Right lobe of liver (tissue), 6 donors: ENCODE measurements at regions not wholly inside any gene's neighbourhood (a gene's known extent, or its start where the extent isn't known, plus 50 kb on each side); places are given as distances from the start of the nearest gene placed in this dataset.

Experiments used
- ATAC-seq, 4 donors: fragments of 200-7000 bp; cut with Tn5 transposase; one replicate each; pipeline ENCODE4 v1.9.1; 2020; ENCODE audit warnings: mild to moderate bottlenecking in 4 of 4, moderate library complexity in 4 of 4
- DNase-seq, 3 donors: peaks; one replicate each; pipeline ENCODE4 v3.0.0-alpha.2; 2020
- H3K27ac ChIP-seq, 3 donors: fragments of 200-600 bp; one replicate each; pipeline ENCODE4 v1.8.0; 2022
- H3K27me3 ChIP-seq, 2 donors: fragments of 200-600 bp; one replicate each; pipeline ENCODE4 v1.8.0; 2022
- H3K36me3 ChIP-seq, 4 donors: fragments of 200-600 bp; sonication (generic) in 1 of 4; one replicate each; pipeline versions ENCODE4 v1.5.1 to v1.8.0; 2017 to 2022; ENCODE audit warnings: control low read depth in 1 of 4
- H3K4me1 ChIP-seq, 4 donors: fragments of 200-600 bp; sonication (generic) in 1 of 4; one replicate each; pipeline versions ENCODE4 v1.5.1 to v1.8.0; 2017 to 2022; ENCODE audit warnings: control low read depth in 1 of 4
- H3K4me3 ChIP-seq, 3 donors: fragments of 200-600 bp; one replicate each; pipeline ENCODE4 v1.8.0; 2022
- H3K9me3 ChIP-seq, 4 donors: fragments of 200-600 bp; sonication (generic) in 1 of 4; one replicate each; pipeline versions ENCODE4 v1.5.1 to v1.8.0; 2017 to 2022; ENCODE audit warnings: control low read depth in 1 of 4
- CTCF ChIP-seq, 4 donors: fragments of 200-600 bp in 3 of 4; fragments of 450-650 bp in 1 of 4; IDR thresholded peaks; one replicate each; pipeline versions ENCODE4 v1.5.1 to v1.8.0; 2016 to 2022; ENCODE audit warnings: antibody characterized with exemption in 4 of 4, mild to moderate bottlenecking in 2 of 4
- POLR2A ChIP-seq: fragments of 450-650 bp; IDR thresholded peaks from one replicate; pipeline ENCODE4 v1.6.1; 2017; ENCODE audit warnings: antibody characterized with exemption, mild to moderate bottlenecking
- WGBS: methylation state at CpG from one replicate; pipeline ENCODE4 v1.1.6; 2018; ENCODE audit warnings: low coverage, low lambda C conversion rate; ENCODE audit not compliant: insufficient coverage; ENCODE audit errors: missing lambda C conversion rate; 5-methylcytosine and 5-hydroxymethylcytosine counted together
- intact Hi-C, 2 donors: fragments of 100-400 bp; cut with DNase I; formaldehyde crosslinking; loops; one replicate each; pipeline versions ENCODE4 v1.11.2 to v1.14.1; 2022
- donor health status: DM: no; HTN: yes; CAD: no.
- donor health status: DM: no; HTN: no; CAD: no.
- donor health status: DM: no; HTN: no; CAD: no.
- donor health status: DM: no; HTN: yes; CAD: no.
- donor health status: DM: no; HTN: yes; CAD: no.

GRCh38 chr4:144202081-144202480, 61.6 kb upstream of the GYPA start:
- WGBS, result 70% methylated on average over 1 of the region's 1 CpG
- no peak for TF ChIP-seq CTCF (IDR thresholded peaks at IDR 0.05)
- no peak for TF ChIP-seq POLR2A
- intact Hi-C loops, result no loop called here
- H3K27me3 ChIP-seq, result no peaks in the 10 kb centered on the region
- no peak overlapping the region for H3K4me3 ChIP-seq
- no peak overlapping the region for H3K27ac ChIP-seq
- H3K9me3 ChIP-seq, result no peaks in the 10 kb centered on the region
- no peak for ATAC-seq
- H3K4me1 ChIP-seq, result no peaks in the 10 kb centered on the region
- no peaks in the 10 kb centered on the region for H3K36me3 ChIP-seq
- no peak for DNase-seq

GRCh38 chr4:144203155-144203554, 62.6 kb upstream of the GYPA start:
- H3K4me1 ChIP-seq, result no peaks in the 10 kb centered on the region
- H3K27ac ChIP-seq, result no peak overlapping the region
- H3K27me3 ChIP-seq, result no peaks in the 10 kb centered on the region
- intact Hi-C loops, result no loop called here
- H3K4me3 ChIP-seq, result no peak overlapping the region
- DNase-seq (no peak), ATAC-seq (no peak)
- H3K36me3 ChIP-seq, result no peaks in the 10 kb centered on the region
- H3K9me3 ChIP-seq, result no peaks in the 10 kb centered on the region
- 61% methylated on average over 2 of the region's 2 CpGs for WGBS
- TF ChIP-seq CTCF (IDR thresholded peaks at IDR 0.05) (no peak), POLR2A (no peak)

GRCh38 chr4:144204431-144204830, 63.9 kb upstream of the GYPA start:
- no peaks in the 10 kb centered on the region for H3K36me3 ChIP-seq
- DNase-seq (no peak), ATAC-seq (no peak)
- H3K4me3 ChIP-seq, result no peak overlapping the region
- H3K4me1 ChIP-seq, result no peaks in the 10 kb centered on the region
- no peaks in the 10 kb centered on the region for H3K9me3 ChIP-seq
- TF ChIP-seq CTCF (IDR thresholded peaks at IDR 0.05) (no peak), POLR2A (no peak)
- H3K27ac ChIP-seq, result no peak overlapping the region
- intact Hi-C loops, result no loop called here
- no peaks in the 10 kb centered on the region for H3K27me3 ChIP-seq

DNA sequence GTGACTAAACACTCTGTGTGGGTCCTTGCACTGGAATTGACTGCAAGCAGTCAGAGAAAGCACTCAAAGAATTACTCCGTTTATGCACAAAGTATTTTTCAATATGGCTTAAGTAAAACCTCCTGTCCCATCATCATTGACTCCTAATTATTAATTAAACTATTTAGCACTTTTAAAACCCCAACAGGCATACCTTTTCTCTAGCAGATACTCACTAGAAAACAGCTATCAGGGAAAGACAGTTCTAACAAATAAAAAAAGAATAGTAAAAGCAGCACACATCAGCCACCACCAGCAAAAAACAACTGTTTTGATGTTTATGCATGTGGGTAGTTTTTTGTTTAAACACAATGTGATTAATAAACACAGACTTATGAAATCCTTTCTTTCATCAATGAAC, 66.2 kb upstream of the GYPA start:
- no peaks in the 10 kb centered on the region for H3K4me1 ChIP-seq
- no peak overlapping the region for H3K4me3 ChIP-seq
- H3K27ac ChIP-seq, result no peak overlapping the region
- H3K36me3 ChIP-seq, result no peaks in the 10 kb centered on the region
- WGBS, result 50% methylated on average over 1 of the region's 1 CpG
- no peaks in the 10 kb centered on the region for H3K27me3 ChIP-seq
- intact Hi-C loops, result no loop called here
- no peak for DNase-seq
- TF ChIP-seq POLR2A (no peak), CTCF (IDR thresholded peaks at IDR 0.05) (no peak)
- ATAC-seq, result no peak
- no peaks in the 10 kb centered on the region for H3K9me3 ChIP-seq

- TF ChIP-seq POLR2A, result no peak
- no peak for TF ChIP-seq CTCF (IDR thresholded peaks at IDR 0.05)
- no peak overlapping the region for H3K4me3 ChIP-seq
- no peaks in the 10 kb centered on the region for H3K9me3 ChIP-seq
- H3K36me3 ChIP-seq, result no peaks in the 10 kb centered on the region
- ATAC-seq (no peak), DNase-seq (no peak)
- H3K4me1 ChIP-seq, result no peaks in the 10 kb centered on the region
- H3K27ac ChIP-seq, result no peak overlapping the region
- no peaks in the 10 kb centered on the region for H3K27me3 ChIP-seq
- 38% methylated on average over 2 of the region's 2 CpGs for WGBS
- intact Hi-C loops, result no loop called here
Observed at GRCh38 chr4:144208074-144208473, 67.6 kb upstream of the GYPA start.
